NCI-H1436 (cell line): ENCODE measurements at regions not wholly inside any gene's neighbourhood (a gene's known extent, or its start where the extent isn't known, plus 50 kb on each side); places are given as distances from the start of the nearest gene placed in this dataset.
"Not testable (repeated sequence)": the region's sequence is repeated elsewhere in the genome, so short reads cannot be mapped to it uniquely, and the experiment has no call there.

Source experiments
- DNase-seq: peaks from one replicate; lab custom pipeline; 2025; lab: John Stamatoyannopoulos, UW

DNA sequence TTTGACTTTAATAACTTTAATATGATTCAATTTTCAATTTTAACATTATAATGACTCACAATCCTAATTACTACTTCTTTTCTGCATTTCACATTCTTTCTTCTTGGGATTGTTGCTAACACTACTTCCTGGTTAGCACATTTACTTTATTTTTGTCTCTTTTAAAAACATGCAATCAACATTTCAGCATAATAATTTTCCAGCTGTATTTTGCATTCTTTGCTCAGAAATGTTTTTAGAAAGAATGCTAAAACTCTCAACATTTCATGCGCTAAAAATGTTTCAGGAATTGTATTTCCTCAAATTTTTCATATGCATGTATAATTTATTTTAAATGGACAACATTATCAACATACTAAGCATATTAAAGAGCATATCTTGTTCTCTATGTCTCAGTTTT, 1302.1 kb upstream of the GJE1 start:
- no peak for DNase-seq

- no peak for DNase-seq
These were observed 1303.9 kb upstream of the GJE1 start for GRCh38 chr6:140828856-140829255.

- DNase-seq, result no peak
These were observed 1305.1 kb upstream of the GJE1 start for GRCh38 chr6:140827593-140827992.

DNA sequence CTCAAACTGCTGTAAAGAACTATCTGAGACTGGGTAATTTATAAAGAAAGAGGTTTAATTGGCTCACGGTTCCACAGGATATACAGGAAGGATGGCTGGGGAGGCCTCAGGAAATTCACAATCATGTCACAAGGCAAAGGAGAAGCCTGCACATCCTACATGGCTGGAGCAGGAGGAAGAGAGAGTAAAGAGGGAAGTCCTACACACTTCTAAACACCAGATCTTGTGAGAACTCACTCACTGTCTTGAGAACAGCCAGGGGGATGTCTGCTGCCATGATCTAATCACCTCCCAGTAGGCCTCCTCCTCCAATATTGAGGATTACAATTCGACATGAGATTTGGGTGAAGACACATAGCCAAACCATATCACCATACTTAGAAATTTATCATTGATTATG, 1307.0 kb upstream of the GJE1 start:
- DNase-seq, result no peak

DNA sequence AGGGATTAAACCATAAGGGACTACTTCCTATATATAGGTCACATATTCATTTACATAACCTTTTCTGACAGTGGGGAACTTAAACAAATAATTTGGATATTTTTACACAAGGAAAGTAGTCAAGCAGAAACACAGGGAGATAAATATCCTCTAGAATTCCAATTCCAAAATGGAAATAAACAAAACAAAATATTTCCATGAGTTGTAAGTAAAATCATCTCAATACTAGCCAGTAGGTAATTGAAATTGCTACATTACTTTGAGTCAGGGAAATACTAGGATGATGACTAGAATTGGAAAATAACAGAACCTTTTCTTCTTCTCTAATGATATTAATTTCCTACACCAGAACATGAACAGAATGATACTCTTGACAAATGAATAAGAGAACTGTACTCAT, 1308.1 kb upstream of the GJE1 start:
- no peak for DNase-seq

DNA sequence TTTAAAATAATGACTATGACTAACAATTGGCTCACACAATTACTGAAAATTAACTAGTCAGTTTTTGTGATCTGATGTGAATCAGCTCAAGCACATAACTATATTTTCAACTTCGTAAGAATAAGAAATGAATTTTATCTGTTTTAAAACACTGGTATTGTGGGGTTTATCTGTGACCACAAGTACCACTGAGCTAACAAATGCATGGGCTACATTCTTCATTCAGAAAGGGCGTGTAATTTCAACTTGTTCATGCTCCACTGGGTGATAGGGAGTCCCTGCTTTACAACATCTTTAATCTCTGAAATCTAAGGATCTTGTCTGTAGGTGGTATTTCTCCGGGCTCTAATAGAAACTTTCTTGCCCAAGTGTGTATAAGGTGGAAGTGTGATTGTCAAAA, 1311.5 kb upstream of the GJE1 start:
- DNase-seq, result no peak

DNA sequence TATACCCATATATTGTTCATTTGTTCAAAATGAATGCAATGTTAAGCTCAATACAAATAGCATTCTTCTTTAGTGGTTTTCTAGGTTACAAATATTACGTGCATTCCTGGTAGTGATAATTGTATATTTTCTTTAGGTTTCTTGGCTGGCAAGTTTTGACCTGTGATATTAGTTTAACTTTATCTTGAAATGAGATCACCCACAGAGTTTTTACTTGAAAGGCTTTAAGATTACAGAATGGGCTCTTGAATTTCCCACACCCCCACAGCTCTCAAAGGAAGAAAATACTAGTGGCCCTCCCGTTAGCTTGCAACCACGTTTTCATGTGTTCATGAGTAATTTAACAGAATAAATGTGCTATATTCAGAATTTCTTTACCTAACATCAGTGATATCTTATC, 1315.5 kb upstream of the GJE1 start:
- no peak for DNase-seq

- DNase-seq, result no peak
These were observed 1316.0 kb upstream of the GJE1 start for GRCh38 chr6:140816681-140817080.

GRCh38 chr6:140812636-140813035, 1320.1 kb upstream of the GJE1 start:
- DNase-seq, result no peak

DNA sequence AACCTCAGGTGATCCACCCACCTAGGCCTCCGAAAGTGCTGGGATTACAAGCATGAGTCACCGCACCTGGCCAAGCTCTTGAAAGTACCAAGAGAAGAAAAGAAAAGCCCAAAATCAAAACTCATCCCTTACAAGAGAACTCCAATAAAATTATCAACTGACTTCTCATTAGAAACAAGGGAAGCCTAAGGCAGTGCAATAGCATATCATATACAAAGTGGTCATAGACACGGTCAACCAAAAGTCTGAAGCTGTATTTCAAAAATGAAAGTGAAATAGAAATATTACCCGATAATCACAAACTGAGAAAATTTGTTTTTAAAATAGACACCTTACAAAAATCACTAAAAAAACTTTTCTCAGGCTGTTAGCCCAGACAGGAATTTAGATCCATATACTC, 1321.1 kb upstream of the GJE1 start:
- DNase-seq, result no peak

- DNase-seq, result no peak
These were observed 1323.0 kb upstream of the GJE1 start for GRCh38 chr6:140809694-140810101.

DNA sequence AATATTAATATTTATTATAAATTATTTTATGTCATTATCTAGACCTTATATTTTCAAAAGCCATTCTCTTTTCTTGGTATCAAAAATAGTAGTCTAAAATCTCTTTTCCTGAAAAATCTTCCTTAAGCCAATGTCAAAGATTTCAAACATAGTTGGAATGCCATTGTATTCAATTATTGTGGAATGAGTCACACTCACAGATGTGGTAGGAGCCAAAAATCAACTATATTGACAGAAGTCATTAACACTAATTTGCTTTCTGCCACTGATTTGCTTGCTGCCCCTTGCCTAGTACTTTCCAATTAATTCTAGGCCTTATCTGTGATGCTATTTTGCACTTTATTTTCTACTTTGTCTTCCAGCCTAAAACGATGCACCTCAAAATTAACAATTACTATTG, 1326.3 kb upstream of the GJE1 start:
- no peak for DNase-seq

DNA sequence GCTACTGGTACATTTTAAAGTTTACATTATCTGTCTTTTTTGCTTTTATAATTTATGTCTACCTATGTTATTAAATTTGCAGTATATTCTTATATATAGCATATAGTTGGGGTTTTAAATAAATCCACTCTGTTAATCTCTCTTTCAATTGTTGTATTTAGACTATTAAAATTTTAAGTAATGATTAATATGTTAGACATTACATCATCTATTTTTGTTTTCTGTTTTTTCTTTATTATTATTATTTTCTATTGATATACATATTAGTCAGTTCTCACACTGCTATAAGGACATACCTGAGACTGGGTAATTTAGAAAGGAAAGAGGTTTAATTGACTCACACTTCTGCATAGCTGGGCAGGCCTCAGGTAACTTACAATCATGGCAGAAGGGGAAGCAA, 1338.2 kb upstream of the GJE1 start:
- DNase-seq, result no peak

- no peak for DNase-seq
These were observed 1342.6 kb upstream of the GJE1 start for GRCh38 chr6:140790109-140790508.

DNA sequence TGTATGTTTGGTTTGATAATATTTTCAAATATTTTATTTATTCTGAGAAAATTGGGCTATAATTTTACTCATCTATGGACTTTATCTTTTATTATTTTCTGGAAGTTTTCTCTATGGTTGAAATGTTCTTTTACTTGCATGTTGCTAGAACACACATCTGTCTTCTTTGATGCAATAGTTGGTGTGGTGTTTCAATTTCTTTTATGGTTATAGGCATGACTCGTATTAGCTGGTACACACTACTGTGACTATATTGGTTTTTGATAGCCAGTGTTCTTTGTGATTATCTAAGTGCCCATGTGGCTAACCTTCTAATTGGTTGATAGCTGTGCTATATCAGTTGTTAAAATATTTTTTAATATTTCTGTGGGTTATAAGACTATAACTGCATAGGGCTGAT, 1343.3 kb upstream of the GJE1 start:
- no peak for DNase-seq

GRCh38 chr6:140785926-140786325, 1346.8 kb upstream of the GJE1 start:
- no peak for DNase-seq

- no peak for DNase-seq
These were observed 1348.2 kb upstream of the GJE1 start for GRCh38 chr6:140784573-140784972.

DNA sequence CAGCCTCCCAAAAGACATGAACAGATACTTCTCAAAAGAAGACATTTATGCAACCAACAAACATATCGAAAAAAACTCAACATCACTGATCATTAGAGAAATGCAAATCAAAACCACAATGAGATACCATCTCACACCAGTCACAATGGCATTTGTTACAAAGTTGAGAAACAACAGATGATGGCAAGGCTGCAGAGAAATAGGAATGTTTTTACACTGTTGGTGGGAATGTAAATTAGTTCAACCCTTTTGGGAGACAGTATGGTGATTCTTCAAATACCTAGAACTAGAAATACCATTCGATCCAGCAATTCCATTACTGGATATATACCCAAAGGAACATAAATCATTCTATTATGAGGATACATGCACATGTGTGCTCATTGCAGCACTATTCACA, 1349.2 kb upstream of the GJE1 start:
- DNase-seq, result not testable (repeated sequence)

DNA sequence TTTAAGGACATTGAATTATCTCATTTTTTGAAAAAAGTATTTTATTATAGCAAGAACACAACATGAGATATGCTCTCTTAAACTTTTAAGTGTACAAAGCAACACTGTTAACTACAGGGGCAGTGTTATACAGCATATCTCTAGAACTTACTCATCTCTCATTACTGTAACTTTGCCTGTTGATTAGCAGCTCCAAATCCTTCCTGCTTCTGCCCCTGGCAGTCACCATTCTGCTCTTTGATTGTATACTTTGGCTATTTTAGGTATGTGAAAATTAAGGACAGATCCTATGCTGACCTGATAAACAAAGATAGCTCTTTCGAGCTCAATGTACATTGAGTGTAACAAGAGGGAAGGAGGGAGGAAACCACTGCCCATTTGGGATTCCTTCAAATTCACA, 1349.8 kb upstream of the GJE1 start:
- no peak for DNase-seq

GRCh38 chr6:140779991-140780596, 1352.6 kb upstream of the GJE1 start:
- DNase-seq, result no peak

DNA sequence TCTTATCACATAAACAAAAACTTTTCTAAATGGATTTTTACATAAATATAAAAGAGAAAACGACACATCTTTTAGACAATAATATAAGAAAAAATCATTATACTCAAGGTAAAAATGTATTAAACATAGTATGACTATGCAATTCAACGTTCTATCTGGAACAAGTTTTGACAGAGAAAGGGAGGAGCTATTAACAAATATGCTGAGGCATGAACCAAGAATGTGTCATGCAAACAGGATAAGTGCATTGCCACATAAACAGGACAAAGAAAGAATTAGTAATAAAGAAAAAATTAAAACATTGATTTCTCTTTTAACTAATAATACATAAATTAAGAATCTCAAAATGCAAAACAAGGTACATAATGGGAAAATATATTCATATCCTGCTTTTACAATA, 1353.4 kb upstream of the GJE1 start:
- no peak for DNase-seq

GRCh38 chr6:140777780-140778179, 1354.9 kb upstream of the GJE1 start:
- DNase-seq, result no peak

- DNase-seq, result no peak
These were observed 1357.7 kb upstream of the GJE1 start for GRCh38 chr6:140775061-140775460.

GRCh38 chr6:140774080-140774505, 1358.6 kb upstream of the GJE1 start:
- no peak for DNase-seq

- DNase-seq, result no peak
These were observed 1359.4 kb upstream of the GJE1 start for GRCh38 chr6:140773276-140773675.
